ENCODE measurements at regions not wholly inside any gene's neighbourhood (a gene's known extent, or its start where the extent isn't known, plus 50 kb on each side); places are given as distances from the start of the nearest gene placed in this dataset.

DNA sequence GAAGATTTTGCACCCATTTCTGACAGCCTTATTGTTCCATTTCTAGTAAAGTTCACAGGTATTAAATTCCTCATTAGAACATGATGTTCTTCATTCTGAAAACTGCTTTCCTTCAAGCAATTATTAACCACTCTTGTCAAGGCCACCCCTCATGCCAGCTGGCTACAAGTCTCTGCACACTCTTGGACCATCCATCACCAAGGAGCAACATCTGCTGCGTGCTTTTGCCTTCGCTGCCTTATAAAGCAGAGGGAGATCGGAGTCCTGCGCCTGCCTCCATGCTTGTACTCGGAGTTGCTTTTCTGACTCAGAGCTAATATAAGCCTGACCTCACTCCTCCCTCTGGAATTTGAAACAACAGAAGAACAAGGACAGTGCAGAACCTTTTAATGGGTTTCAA lies 529.9 kb upstream of the DPP6 start:
- FAIRE-seq (no peak), DNase-seq (ENCODE audit: low spot score) (no peak), ATAC-seq (no peak)
- Histone ChIP-seq H3K4me1 (ENCODE audit: insufficient read depth, low read length) (no peaks in the 10 kb centered on the region), H4K20me1 (ENCODE audit: insufficient read depth, low read length) (no peaks in the 10 kb centered on the region), H3K9ac (ENCODE audit: insufficient read depth, low read depth, low read length) (no peak overlapping the region), H3K36me3 (replicated peaks in 1 of 2; ENCODE audit: control insufficient read depth in 1 of 2, insufficient read depth in 2 of 2, low read length in 2 of 2) (no peaks in the 10 kb centered on the region), H3K79me2 (ENCODE audit: insufficient read depth, low read length) (no peaks in the 10 kb centered on the region), H2AFZ (ENCODE audit: low read length) (no peak overlapping the region), H3K27ac (ENCODE audit: extremely low read length, insufficient read depth, low read length) (no peak overlapping the region), H3K4me3 (replicated peaks in 1 of 3; ENCODE audit: insufficient read depth in 1 of 3, low read depth in 2 of 3, low read length in 3 of 3) (no peak overlapping the region), H3K4me2 (ENCODE audit: low read depth, low read length) (no peak overlapping the region), H3K27me3 (ENCODE audit: control insufficient read depth in 1 of 2, insufficient read depth in 2 of 2, low read length in 2 of 2) (peaks cover 0 to 4% of the 10 kb centered on the region in 2 experiments; a peak in 2 of 5 replicates), H3K9me3 (ENCODE audit: low read length) (no peaks in the 10 kb centered on the region)
- intact Hi-C loops (cut with micrococcal nuclease; ENCODE audit: unreplicated experiment): no loop called here
- in situ Hi-C loops (cut with HindIII; ENCODE audit: extremely low pct_ligation_motif_present, low pct_unique_long_range_greater_than_20kb): no loop called here
- BruUV-seq (replicated peaks): no TSS peak
- POLR2A ChIA-PET: no interaction called here
- 25% methylated on average over 5 of the region's 5 CpGs for WGBS (ENCODE audit: low lambda C conversion rate)
- CTCF ChIA-PET (ENCODE audit: low intra/inter-chr PET ratio, low total read pairs): no interaction called here
- TF ChIP-seq ZFX (CRISPR knock-in tag; IDR thresholded peaks at IDR 0.05; ENCODE audit: low read depth) (no peak), PAX8 (CRISPR knock-in tag; IDR thresholded peaks at IDR 0.05; ENCODE audit: borderline replicate concordance) (no peak), ZNF432 (CRISPR knock-in tag; IDR thresholded peaks at IDR 0.05; ENCODE audit: borderline replicate concordance) (no peak), RBAK (CRISPR knock-in tag; IDR thresholded peaks at IDR 0.05) (no peak), ONECUT2 (CRISPR knock-in tag; IDR thresholded peaks at IDR 0.05) (no peak), PAWR (CRISPR knock-in tag; IDR thresholded peaks at IDR 0.05; ENCODE audit: borderline replicate concordance) (no peak), ZNF496 (CRISPR knock-in tag; IDR thresholded peaks at IDR 0.05; ENCODE audit: insufficient replicate concordance) (no peak), ATAD3A (CRISPR knock-in tag; IDR thresholded peaks at IDR 0.05) (no peak), CCAR2 (optimal IDR thresholded peaks at IDR 0.05; ENCODE audit: low read depth, low read length) (no peak)
- TF ChIP-seq, protein P1, sequence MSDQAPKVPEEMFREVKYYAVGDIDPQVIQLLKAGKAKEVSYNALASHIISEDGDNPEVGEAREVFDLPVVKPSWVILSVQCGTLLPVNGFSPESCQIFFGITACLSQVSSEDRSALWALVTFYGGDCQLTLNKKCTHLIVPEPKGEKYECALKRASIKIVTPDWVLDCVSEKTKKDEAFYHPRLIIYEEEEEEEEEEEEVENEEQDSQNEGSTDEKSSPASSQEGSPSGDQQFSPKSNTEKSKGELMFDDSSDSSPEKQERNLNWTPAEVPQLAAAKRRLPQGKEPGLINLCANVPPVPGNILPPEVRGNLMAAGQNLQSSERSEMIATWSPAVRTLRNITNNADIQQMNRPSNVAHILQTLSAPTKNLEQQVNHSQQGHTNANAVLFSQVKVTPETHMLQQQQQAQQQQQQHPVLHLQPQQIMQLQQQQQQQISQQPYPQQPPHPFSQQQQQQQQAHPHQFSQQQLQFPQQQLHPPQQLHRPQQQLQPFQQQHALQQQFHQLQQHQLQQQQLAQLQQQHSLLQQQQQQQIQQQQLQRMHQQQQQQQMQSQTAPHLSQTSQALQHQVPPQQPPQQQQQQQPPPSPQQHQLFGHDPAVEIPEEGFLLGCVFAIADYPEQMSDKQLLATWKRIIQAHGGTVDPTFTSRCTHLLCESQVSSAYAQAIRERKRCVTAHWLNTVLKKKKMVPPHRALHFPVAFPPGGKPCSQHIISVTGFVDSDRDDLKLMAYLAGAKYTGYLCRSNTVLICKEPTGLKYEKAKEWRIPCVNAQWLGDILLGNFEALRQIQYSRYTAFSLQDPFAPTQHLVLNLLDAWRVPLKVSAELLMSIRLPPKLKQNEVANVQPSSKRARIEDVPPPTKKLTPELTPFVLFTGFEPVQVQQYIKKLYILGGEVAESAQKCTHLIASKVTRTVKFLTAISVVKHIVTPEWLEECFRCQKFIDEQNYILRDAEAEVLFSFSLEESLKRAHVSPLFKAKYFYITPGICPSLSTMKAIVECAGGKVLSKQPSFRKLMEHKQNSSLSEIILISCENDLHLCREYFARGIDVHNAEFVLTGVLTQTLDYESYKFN (CRISPR knock-in tag; conservative IDR thresholded peaks at IDR 0.05): no peak
- TF ChIP-seq, protein P2, sequence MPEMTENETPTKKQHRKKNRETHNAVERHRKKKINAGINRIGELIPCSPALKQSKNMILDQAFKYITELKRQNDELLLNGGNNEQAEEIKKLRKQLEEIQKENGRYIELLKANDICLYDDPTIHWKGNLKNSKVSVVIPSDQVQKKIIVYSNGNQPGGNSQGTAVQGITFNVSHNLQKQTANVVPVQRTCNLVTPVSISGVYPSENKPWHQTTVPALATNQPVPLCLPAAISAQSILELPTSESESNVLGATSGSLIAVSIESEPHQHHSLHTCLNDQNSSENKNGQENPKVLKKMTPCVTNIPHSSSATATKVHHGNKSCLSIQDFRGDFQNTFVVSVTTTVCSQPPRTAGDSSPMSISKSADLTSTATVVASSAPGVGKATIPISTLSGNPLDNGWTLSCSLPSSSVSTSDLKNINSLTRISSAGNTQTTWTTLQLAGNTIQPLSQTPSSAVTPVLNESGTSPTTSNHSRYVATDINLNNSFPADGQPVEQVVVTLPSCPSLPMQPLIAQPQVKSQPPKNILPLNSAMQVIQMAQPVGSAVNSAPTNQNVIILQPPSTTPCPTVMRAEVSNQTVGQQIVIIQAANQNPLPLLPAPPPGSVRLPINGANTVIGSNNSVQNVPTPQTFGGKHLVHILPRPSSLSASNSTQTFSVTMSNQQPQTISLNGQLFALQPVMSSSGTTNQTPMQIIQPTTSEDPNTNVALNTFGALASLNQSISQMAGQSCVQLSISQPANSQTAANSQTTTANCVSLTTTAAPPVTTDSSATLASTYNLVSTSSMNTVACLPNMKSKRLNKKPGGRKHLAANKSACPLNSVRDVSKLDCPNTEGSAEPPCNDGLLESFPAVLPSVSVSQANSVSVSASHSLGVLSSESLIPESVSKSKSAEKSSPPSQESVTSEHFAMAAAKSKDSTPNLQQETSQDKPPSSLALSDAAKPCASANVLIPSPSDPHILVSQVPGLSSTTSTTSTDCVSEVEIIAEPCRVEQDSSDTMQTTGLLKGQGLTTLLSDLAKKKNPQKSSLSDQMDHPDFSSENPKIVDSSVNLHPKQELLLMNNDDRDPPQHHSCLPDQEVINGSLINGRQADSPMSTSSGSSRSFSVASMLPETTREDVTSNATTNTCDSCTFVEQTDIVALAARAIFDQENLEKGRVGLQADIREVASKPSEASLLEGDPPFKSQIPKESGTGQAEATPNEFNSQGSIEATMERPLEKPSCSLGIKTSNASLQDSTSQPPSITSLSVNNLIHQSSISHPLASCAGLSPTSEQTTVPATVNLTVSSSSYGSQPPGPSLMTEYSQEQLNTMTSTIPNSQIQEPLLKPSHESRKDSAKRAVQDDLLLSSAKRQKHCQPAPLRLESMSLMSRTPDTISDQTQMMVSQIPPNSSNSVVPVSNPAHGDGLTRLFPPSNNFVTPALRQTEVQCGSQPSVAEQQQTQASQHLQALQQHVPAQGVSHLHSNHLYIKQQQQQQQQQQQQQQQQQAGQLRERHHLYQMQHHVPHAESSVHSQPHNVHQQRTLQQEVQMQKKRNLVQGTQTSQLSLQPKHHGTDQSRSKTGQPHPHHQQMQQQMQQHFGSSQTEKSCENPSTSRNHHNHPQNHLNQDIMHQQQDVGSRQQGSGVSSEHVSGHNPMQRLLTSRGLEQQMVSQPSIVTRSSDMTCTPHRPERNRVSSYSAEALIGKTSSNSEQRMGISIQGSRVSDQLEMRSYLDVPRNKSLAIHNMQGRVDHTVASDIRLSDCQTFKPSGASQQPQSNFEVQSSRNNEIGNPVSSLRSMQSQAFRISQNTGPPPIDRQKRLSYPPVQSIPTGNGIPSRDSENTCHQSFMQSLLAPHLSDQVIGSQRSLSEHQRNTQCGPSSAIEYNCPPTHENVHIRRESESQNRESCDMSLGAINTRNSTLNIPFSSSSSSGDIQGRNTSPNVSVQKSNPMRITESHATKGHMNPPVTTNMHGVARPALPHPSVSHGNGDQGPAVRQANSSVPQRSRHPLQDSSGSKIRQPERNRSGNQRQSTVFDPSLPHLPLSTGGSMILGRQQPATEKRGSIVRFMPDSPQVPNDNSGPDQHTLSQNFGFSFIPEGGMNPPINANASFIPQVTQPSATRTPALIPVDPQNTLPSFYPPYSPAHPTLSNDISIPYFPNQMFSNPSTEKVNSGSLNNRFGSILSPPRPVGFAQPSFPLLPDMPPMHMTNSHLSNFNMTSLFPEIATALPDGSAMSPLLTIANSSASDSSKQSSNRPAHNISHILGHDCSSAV (CRISPR knock-in tag; IDR thresholded peaks at IDR 0.05; ENCODE audit: borderline replicate concordance): no peak
- TF ChIP-seq, protein P3, sequence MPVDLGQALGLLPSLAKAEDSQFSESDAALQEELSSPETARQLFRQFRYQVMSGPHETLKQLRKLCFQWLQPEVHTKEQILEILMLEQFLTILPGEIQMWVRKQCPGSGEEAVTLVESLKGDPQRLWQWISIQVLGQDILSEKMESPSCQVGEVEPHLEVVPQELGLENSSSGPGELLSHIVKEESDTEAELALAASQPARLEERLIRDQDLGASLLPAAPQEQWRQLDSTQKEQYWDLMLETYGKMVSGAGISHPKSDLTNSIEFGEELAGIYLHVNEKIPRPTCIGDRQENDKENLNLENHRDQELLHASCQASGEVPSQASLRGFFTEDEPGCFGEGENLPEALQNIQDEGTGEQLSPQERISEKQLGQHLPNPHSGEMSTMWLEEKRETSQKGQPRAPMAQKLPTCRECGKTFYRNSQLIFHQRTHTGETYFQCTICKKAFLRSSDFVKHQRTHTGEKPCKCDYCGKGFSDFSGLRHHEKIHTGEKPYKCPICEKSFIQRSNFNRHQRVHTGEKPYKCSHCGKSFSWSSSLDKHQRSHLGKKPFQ (CRISPR knock-in tag; IDR thresholded peaks at IDR 0.05; ENCODE audit: insufficient replicate concordance): no peak
